GM21360 (cell line): ENCODE measurements at regions not wholly inside any gene's neighbourhood (a gene's known extent, or its start where the extent isn't known, plus 50 kb on each side); places are given as distances from the start of the nearest gene placed in this dataset.
"Not testable (repeated sequence)": the region's sequence is repeated elsewhere in the genome, so short reads cannot be mapped to it uniquely, and the experiment has no call there.

ENCODE experiments used
- ATAC-seq: cut with Tn5 transposase; IDR thresholded peaks from one replicate; pipeline ENCODE4 v1.9.1; 2021; ENCODE audit warnings: mild to moderate bottlenecking, moderate library complexity; ENCODE audit not compliant: unreplicated experiment

GRCh38 chr6:167558246-167559177, 233.6 kb downstream of the TTLL2 start:
- ATAC-seq: no peak

- no peak for ATAC-seq
These were observed 235.0 kb downstream of the TTLL2 start for GRCh38 chr6:167559675-167560479.

GRCh38 chr6:167560673-167561569, 236.0 kb downstream of the TTLL2 start:
- no peak for ATAC-seq

GRCh38 chr6:167562862-167563261, 238.0 kb downstream of the TTLL2 start:
- ATAC-seq: not testable (repeated sequence)

GRCh38 chr6:167564416-167565250, 239.7 kb downstream of the TTLL2 start:
- no peak for ATAC-seq

- no peak for ATAC-seq
These were observed 240.5 kb downstream of the TTLL2 start for GRCh38 chr6:167565388-167565787.

GRCh38 chr6:167565884-167566599, 241.2 kb downstream of the TTLL2 start:
- no peak for ATAC-seq

GRCh38 chr6:167566711-167567141, 241.8 kb downstream of the TTLL2 start:
- ATAC-seq: no peak

GRCh38 chr6:167567142-167568033, 242.5 kb downstream of the TTLL2 start:
- no peak for ATAC-seq

- ATAC-seq: no peak
These were observed 243.6 kb downstream of the TTLL2 start for GRCh38 chr6:167568407-167569024.

GRCh38 chr6:167569041-167569805, 244.3 kb downstream of the TTLL2 start:
- ATAC-seq: no peak

- no peak for ATAC-seq
These were observed 245.0 kb downstream of the TTLL2 start for GRCh38 chr6:167569879-167570278.

GRCh38 chr6:167570460-167571400, 245.8 kb downstream of the TTLL2 start:
- ATAC-seq: no peak

GRCh38 chr6:167571550-167571949, 246.7 kb downstream of the TTLL2 start:
- ATAC-seq: no peak

- no peak for ATAC-seq
These were observed 247.2 kb downstream of the TTLL2 start for GRCh38 chr6:167572106-167572505.

GRCh38 chr6:167572841-167573271, 248.0 kb downstream of the TTLL2 start:
- no peak for ATAC-seq
